ENCODE measurements at regions not wholly inside any gene's neighbourhood (a gene's known extent, or its start where the extent isn't known, plus 50 kb on each side); places are given as distances from the start of the nearest gene placed in this dataset.

GRCh38 chr14:89626233-89626806 lies 209.3 kb upstream of the FOXN3 start:
- DNase-seq: no peak

- no peak for DNase-seq
Observed at GRCh38 chr14:89625731-89626232, 208.7 kb upstream of the FOXN3 start.

GRCh38 chr14:89625244-89625713 lies 208.2 kb upstream of the FOXN3 start:
- no peak for DNase-seq

GRCh38 chr14:89624500-89625156 lies 207.6 kb upstream of the FOXN3 start:
- DNase-seq: no peak

- DNase-seq: no peak
Observed at GRCh38 chr14:89621791-89622638, 205.0 kb upstream of the FOXN3 start.

- DNase-seq: no peak
Observed at GRCh38 chr14:89621009-89621421, 204.0 kb upstream of the FOXN3 start.

- DNase-seq: no peak
Observed at GRCh38 chr14:89620436-89620835, 203.4 kb upstream of the FOXN3 start.

- DNase-seq: no peak
Observed at GRCh38 chr14:89619596-89619995, 202.6 kb upstream of the FOXN3 start.

- peak; percentile 78 for DNase-seq
Observed at GRCh38 chr14:89618811-89619551, 201.9 kb upstream of the FOXN3 start.

GRCh38 chr14:89618330-89618708 lies 201.3 kb upstream of the FOXN3 start:
- DNase-seq: peak; percentile 13

GRCh38 chr14:89617481-89618329 lies 200.7 kb upstream of the FOXN3 start:
- peak; percentile 65 for DNase-seq

GRCh38 chr14:89616852-89617341 lies 199.9 kb upstream of the FOXN3 start:
- DNase-seq: peak; percentile 38

GRCh38 chr14:89616425-89616824 lies 199.4 kb upstream of the FOXN3 start:
- DNase-seq: no peak

GRCh38 chr14:89615421-89615820 lies 198.4 kb upstream of the FOXN3 start:
- no peak for DNase-seq

GRCh38 chr14:89614009-89614691 lies 197.1 kb upstream of the FOXN3 start:
- DNase-seq: no peak

- DNase-seq: no peak
Observed at GRCh38 chr14:89613260-89614008, 196.4 kb upstream of the FOXN3 start.

GRCh38 chr14:89609500-89610100 lies 192.6 kb upstream of the FOXN3 start:
- DNase-seq: no peak

GRCh38 chr14:89607453-89607852 lies 190.4 kb upstream of the FOXN3 start:
- DNase-seq: peak; percentile 48

GRCh38 chr14:89603938-89604480 lies 187.0 kb upstream of the FOXN3 start:
- DNase-seq: no peak
